ENCODE measurements at regions not wholly inside any gene's neighbourhood (a gene's known extent, or its start where the extent isn't known, plus 50 kb on each side); places are given as distances from the start of the nearest gene placed in this dataset.

DNA sequence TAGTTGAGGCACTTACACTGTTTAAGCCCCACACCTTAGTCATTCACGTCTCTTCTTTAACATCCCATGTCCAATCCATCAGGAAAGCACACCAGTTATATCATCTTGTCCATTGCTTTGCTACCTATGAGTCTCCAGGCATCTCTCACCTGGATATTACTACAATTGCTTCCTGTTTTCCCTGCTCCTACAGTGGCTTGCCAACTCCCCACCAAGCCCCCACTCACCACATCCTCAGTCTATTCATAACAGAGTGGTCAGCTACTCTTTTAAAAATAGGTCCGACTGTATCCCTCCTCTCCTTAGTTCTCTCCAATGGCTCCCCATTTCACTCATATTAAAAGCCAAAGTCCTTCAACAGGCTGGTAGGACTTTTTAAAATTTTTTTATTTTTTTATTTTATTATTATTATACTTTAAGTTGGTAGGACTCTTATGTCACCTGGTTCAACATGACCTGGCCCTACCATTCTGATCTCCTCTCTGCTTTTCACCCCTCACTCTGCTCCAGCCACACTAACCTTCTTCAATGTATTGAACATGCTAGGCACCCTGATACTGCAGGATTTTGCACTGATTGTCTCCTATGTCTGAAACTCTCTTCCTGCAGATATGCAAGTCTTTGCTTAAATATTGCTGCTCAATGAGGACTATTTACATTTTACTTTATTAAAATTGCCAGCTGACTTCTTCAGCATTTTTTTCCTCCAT, 253.2 kb downstream of the CYRIA start:
- TF ChIP-seq EZH2 (IDR thresholded peaks at IDR 0.05; ENCODE audit: borderline replicate concordance, low read length), result no peak
- TF ChIP-seq, protein P1, sequence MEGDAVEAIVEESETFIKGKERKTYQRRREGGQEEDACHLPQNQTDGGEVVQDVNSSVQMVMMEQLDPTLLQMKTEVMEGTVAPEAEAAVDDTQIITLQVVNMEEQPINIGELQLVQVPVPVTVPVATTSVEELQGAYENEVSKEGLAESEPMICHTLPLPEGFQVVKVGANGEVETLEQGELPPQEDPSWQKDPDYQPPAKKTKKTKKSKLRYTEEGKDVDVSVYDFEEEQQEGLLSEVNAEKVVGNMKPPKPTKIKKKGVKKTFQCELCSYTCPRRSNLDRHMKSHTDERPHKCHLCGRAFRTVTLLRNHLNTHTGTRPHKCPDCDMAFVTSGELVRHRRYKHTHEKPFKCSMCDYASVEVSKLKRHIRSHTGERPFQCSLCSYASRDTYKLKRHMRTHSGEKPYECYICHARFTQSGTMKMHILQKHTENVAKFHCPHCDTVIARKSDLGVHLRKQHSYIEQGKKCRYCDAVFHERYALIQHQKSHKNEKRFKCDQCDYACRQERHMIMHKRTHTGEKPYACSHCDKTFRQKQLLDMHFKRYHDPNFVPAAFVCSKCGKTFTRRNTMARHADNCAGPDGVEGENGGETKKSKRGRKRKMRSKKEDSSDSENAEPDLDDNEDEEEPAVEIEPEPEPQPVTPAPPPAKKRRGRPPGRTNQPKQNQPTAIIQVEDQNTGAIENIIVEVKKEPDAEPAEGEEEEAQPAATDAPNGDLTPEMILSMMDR (conservative IDR thresholded peaks at IDR 0.05 in 1 of 2, IDR thresholded peaks at IDR 0.05 in 1 of 2; ENCODE audit: extremely low read depth in 1 of 2, insufficient read depth in 1 of 2, low read depth in 1 of 2, low read length in 2 of 2), result no peak
